Activated CD4-positive, alpha-beta T cell treated with anti-CD3 and anti-CD28 coated beads, Interleukin-10, Interleukin-2, amounts not matched to agents 100 ng/mL and 50 ng/mL, durations not matched to agents 16 hours and 8 hours (primary cell): ENCODE measurements at regions not wholly inside any gene's neighbourhood (a gene's known extent, or its start where the extent isn't known, plus 50 kb on each side); places are given as distances from the start of the nearest gene placed in this dataset.
A peak's percentile ranks its signal among the peaks of the same experiment; 100 is the strongest.

Experiments used
- DNase-seq: peaks from one replicate; pipeline ENCODE4 v3.0.0-alpha.2; 2020

- no peak for DNase-seq
Observed at GRCh38 chr13:103250071-103250470, 183.9 kb upstream of the SLC10A2 start.

DNA sequence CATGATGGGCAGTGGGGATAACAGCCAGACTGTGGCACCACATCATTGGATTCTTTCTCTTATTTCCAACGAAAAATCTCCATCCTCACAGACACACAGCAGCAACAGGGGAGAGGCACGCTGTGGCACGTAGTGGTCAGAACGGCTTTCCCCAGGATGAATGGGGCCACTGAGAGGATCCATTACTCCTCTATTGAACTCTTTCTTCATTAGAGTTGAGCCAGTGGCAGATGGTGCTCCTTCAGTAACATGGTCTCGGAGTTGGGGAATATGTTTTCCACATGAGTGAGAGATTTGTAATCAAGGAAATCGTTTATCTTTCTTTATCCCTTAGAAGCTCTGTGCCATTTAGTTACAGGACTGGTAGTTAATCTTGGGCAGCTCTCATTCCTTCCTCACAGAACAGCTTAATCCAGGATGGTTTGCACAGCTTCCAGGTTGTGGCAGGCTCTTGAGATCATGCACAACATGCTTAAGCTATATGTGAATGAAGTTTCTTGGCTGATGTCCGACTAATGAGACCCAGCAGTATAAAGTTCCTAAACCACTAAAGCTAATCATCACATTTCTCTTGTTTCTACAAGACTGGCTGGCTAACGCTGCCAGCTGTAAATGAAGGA lies 180.5 kb upstream of the SLC10A2 start:
- DNase-seq, result no peak

DNA sequence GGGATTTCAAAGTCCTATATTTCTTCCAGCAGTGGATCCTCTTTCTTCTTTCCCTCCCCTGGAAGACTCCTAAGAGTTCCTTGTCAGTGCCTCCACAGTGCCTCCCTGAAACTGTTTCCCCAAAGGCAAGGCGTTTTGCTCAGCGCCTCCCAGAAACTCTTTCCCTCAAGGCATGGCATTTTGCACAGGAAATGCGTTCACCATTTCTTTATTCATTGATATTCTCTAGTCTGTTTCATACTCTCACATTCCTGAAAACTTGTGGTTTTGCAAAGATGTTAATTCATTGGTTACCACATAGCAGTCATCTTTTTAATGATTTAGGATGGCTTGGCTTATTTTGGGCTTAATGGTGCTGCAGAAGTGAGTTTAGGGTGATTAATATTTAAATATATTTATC lies 177.3 kb upstream of the SLC10A2 start:
- DNase-seq, result no peak

GRCh38 chr13:103238441-103238840 lies 172.2 kb upstream of the SLC10A2 start:
- DNase-seq, result no peak

DNA sequence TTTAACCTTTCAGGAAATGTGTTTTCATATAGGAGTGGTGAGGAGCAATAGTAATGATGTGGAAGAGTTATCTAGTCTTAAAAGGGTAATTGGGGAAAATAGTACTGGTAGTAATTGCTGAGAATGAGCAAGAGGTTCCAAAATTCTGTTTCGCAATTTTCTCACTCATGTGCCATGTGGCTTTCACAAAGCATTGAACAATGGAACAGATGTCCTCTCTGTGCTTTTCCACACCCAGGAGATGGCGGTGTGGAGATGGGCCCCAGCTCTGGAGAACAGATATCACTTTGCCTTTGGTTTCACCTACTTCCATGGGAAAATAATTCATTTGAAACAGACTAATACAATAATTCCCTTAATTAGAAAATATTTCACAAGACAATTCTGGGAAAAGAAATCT lies 170.0 kb upstream of the SLC10A2 start:
- no peak for DNase-seq

DNA sequence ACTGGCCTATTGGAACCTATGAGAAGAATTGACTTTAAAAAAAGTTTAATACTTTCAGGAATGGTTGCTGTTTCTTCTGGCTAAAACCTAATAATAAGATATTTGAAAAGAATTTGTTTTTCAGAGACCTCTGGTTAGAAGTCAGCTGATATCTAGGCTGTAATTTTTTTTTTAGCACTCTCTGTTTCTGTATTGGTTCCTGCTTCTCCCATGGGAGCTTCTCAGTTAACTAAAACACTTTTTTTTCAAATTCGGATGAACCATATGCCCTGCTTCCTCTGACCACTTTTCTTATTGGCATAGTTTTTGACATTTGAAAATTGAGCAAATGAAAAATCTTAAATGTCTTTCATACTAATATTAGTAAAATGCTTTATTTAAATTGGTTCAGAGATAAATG lies 163.5 kb upstream of the SLC10A2 start:
- DNase-seq, result no peak

DNA sequence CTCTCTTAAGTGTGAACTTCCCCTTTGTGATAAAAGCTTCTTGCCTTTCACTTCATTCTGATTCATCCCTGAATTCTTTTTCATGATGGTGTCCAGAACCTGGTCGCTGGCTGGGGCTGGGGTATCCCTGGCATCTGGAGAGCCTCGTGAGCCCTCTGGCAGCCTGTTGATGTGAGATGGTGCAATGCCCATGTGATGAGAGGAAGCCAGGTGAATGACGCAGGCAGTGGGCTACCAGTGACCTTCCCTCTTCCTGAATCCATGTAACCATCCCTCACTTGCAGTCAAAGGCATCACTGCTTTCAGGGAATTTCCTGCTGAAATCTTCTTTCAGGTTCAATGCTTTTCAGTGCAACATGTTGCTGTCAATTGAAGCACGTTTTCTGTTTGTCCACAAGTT lies 158.6 kb upstream of the SLC10A2 start:
- DNase-seq, result no peak

DNA sequence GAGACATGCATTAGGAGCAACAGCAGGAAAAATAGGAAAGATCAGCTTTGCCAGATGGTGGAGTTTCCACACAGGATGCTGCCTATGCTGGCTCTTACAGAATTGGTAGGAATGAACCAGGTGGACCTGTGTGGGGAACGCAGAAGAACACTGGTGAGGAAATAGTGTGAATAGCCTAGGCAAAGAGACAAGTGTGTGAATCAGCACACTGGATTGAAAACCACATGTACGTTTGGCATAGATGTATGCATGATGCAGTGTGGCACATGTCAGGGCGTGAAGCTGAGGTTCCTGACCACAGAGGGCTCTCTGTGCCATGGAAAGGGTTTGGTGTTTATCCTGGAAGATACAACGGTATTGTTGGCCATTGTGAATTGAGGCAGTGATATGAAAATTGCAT lies 156.5 kb upstream of the SLC10A2 start:
- no peak for DNase-seq

- no peak for DNase-seq
Observed at GRCh38 chr13:103218253-103218652, 152.0 kb upstream of the SLC10A2 start.

DNA sequence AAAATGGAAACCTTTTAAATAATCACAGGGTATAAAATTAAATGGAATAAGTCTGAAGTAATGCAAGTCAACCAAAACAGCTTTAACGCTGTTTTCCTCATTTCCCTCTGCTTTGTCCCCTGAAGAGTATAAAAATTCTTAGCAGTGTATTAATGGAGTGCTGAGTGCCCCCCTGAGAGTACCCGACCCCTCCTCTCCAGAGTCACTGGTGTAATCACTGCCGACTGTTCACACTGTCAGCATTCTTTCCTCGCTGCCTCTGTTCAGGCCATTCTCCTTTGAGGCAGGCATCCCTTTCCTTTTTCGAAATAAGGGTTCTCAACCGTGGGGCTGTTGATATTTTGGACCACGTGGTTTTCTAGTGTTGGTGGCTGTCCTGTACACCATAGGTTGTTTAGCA lies 146.9 kb upstream of the SLC10A2 start:
- DNase-seq, result no peak

DNA sequence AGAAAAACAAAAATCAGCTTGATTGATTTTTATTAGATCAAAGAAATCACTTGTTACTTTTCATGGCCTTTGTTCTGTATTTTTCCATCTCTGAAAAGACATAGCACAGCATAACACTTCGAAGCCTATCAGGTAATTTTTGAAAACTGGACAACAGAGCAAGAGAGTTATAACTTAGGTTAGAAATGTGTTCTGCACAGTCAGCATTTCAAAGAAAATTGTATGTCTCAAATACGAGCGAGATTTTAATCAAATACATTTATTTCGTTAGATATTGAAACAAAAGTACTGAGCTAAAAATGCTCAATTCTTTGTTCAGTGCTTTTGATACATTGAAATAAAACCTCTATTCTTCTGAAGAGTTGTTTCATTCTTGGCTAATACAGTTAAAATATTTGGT lies 144.1 kb upstream of the SLC10A2 start:
- no peak for DNase-seq

DNA sequence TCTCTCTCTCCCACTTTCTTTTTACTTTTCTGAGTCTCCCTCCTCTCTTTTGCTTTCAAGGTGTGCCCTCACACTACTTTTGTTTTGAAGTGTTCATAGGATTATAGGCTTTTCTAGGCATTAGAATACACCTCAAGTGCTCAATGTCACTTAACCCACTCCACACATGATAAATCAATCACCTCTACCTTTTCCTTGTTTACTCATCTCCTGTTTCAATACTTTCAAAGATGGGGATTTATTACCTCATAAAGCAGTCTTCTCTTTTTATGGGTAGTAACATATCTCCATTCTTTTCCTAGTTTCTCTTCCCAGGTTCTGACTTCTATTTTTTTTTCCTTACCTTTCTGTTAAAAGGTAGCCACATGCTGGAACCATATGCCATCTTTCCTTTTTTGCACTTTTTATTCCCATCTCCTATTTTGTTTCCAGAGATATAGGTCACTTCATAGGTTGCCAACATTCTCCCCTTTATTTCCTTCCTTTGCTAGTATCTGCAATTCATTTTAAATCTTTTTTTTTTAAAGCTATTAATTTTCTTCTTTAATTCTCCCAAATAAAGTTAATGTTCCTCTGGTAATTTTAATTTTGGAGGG lies 137.6 kb upstream of the SLC10A2 start:
- DNase-seq, result no peak

DNA sequence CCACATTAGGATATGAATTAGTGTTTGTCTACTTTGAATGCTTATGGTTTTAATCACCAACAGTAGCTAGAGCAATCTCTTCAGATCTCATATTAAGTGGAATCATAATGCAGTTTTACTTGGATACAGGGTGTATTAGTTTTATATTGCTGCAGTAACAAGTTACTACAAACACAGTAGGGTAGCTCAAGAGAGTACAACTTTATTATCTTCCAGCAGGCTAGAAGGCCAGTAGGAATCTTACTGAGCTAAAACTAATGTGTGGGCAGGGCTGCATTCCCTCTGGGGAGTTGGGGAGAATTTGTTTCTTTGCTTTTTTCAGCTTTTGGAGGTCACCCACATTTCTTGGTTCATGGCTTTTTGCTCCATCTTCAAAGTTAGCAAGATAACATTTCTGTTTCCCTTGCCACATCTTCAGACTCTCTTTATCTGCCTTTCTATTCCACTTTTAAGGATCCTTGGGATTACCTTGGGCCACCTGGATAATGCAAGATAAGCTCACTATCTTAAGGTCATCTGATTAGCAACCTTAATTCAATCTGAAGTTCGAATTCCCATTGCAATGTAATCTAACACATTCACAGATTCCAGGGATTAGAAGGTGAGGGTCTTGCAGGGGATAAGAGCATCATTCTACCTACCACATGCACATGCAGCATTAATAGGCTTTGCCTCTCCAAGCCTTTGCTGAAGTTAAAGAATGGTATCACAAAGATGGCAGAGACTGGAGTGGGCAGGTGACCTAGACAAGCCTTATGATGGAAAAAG lies 134.1 kb upstream of the SLC10A2 start:
- DNase-seq, result no peak

- no peak for DNase-seq
Observed at GRCh38 chr13:103199380-103200088, 133.3 kb upstream of the SLC10A2 start.

GRCh38 chr13:103196356-103196755 lies 130.1 kb upstream of the SLC10A2 start:
- no peak for DNase-seq

DNA sequence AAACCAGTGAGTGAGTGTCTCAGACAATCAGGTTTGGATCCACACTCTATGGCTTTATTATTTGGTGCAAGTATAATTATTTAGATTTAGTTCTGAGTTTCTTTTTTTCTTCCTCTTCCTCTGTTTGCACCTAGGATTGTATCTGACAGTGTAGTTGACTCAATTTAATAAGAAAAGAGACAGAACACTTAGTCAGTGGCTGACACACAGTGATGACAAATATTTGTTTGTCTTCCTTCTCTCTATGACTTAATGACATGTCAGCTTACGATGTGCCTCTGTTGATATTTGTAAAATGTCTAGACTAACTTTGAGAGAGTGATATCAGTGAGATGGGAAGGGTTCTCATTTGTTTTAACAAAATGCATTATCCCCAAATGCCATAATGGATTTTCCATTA lies 129.5 kb upstream of the SLC10A2 start:
- no peak for DNase-seq

- no peak for DNase-seq
Observed at GRCh38 chr13:103194871-103195270, 128.7 kb upstream of the SLC10A2 start.

DNA sequence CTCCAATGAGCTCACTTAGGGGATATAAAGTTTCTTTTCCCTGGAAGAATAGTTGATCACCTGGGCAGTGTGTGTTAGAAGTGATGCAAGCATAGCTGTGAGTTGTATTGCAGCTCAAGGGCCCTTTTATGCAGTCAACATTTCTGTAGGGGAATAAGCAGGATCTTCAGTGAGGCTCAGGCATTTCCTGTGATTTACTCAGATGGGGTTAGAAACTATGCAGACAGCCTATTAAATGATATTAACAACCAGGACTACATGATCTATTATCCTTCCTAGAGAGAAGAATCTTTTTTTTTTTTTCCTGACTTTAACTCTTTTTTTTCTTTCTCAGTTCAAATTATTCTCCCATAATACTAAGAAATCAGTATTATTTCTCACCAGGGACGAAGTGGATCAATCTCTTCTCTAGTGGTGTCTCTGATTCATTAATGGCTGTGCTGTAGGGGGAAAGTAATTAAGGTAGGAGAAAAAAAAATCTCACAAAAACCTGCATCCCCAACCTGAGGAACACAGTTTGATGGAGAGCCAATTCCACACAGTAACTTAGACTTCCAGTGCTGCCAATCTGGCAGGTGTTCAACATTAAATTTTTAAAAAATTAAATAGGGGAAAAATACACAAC lies 126.4 kb upstream of the SLC10A2 start:
- DNase-seq, result no peak

DNA sequence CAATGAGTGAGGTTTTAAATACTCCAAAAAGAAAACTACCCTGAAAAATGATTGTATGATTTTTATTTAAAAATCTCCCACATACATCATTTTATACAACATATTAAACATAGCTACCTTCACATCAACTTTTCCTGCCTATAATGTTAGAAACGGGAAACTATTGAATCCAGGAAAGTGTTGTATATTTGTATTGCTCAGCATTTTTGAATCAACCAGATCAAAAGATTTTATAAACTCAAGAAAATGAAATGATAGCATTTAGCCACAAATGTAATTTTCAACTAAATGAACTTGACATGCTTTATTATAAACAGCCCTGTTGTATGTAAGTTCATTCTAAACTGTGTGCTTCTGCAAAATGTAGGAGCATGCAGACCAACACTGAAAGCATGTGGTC lies 124.6 kb upstream of the SLC10A2 start:
- DNase-seq, result no peak

DNA sequence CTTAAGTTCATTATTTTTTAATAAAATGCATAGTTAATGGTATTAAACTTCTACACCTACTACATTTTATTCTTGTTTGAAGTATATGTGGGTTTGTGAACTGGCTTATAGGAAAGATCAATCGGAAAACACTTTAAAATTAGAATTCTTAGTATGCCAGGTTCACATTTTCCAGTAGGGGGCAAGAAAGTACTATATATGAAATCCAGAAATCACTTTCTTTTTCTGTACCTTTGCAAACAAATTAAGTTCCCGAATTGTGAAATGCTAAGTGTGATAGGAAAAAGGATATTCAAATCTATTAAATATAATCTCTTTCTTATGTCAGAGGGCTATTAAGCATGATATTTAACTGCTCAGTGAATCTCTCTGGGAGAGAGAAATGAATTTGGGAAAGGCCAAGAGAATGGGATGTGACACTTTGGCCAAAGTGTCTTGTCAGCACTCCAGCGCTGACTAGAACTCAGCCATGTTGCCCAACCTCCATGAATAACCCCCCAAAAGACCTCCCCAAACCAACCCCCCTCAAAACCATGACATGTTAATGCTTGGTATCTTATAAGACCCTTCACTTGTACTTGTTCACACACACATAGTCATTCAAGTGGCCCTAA lies 122.6 kb upstream of the SLC10A2 start:
- DNase-seq, result peak; percentile 2

GRCh38 chr13:103187721-103188156 lies 121.5 kb upstream of the SLC10A2 start:
- no peak for DNase-seq

- no peak for DNase-seq
Observed at GRCh38 chr13:103184413-103184812, 118.2 kb upstream of the SLC10A2 start.
